ENCODE measurements at regions not wholly inside any gene's neighbourhood (a gene's known extent, or its start where the extent isn't known, plus 50 kb on each side); places are given as distances from the start of the nearest gene placed in this dataset.
A peak's percentile ranks its signal among the peaks of the same experiment; 100 is the strongest.
"Not testable (repeated sequence)": the region's sequence is repeated elsewhere in the genome, so short reads cannot be mapped to it uniquely, and the experiment has no call there.

GRCh38 chr4:183816077-183816476 lies 89.0 kb upstream of the STOX2 start:
- DNase-seq (ENCODE audit: low read depth): no peak

DNA sequence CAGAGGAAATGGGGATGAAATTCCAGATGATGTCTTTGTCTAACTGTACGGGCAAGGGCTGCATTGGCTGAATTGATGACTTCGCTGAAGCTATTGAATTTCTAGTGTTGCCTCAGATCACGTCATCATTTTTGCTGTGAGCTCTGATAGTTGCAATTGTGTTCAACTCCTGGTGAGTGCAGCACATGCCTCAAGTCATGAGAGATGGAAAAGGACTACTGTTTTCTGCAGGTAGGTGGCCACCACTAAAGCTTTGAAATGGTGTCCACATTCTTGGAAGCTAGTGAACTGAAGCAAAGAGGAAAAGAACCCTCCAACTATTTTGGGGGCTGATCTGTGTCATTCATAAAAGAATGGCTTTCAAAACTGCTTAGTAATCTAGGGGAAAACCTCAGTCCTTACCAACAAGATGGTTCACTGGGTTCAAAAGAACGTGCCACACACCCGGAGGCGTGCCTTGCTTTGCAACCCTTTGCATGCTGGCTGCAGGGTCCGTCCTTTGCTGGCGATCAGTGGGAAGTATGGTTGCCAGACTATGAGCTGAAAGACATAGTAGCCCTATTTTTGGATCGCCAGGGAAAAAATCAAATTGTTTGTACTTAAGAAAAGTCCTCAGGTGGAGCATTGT lies 88.1 kb upstream of the STOX2 start:
- DNase-seq (ENCODE audit: low read depth): no peak

- not testable (repeated sequence) for DNase-seq (ENCODE audit: low read depth)
Measured at GRCh38 chr4:183818591-183818990, 86.5 kb upstream of the STOX2 start.

DNA sequence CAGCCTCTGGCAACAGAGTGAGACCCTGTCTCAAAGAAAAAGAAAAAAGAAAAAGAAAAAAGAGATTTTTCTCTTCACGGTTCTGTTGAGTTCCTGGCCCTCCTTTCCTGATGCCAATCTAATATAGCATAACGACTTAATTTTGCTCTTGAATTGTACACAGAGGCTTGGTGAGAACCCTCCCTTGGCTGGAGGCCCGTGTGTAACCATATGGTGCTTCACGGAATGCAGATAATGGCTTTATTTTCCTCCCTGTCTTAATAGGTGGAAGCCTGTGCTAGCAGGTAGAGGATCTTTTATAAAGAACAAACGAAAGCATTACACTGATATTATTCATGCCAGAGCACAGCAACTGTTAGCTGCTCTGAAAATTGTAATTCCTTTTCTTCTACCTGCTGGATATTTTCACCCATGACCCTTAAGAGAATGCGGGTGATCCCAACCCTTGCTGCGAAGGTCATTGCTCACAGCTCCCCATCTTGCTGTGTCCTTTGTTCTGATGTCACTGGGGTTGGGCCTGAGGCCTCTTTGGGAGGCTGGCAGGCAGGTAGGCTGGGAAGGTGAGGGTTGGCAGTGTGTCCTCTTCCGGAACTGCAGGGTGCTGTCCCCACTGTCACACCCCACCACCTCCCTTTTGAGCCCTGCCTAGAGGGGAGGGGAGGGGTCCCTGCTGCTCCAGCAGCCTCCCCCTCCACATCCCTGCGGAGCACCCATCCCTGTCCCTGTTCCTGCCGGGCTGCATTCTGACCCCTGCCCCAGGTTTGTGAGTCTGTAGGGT lies 83.8 kb upstream of the STOX2 start:
- DNase-seq (ENCODE audit: low read depth): no peak

DNA sequence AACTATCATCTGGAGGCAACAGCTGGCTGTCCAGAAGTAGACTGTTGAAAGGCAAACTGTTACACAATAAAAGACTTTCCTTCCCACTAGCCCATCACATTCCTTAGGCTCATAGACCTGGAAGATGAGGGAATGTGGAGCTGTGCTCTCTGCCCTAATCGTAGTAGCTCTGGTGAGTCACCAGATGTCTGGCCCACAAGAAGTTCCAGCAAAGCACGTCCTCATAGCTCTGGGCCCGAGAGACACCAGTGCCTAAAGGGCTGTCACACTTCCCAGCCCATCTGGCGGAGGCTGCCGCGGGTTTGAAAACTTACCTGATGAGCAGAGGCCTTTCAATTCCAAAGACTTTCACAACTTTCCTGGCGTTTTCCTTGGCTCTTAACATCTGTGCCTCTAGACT lies 81.7 kb upstream of the STOX2 start:
- no peak for DNase-seq (ENCODE audit: low read depth)

DNA sequence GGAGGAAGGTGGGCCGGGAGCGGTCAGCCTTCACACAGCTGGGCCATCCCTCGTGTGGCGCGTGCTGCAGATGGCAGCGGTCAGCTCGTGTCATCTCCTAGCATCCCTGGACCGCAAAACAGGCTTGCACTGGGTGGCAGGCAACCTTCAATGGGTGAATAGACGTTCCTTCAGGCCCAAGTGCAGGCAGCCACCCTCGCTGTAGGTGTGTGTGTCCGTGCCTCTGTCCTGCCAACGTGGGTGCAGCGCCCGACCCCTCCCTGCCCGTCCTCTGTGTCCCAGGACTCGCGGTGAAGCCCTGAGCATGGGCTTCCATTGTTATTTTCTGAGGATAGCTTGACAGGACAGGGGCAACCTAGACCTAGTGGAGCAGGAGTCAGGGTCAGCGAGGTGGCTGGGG lies 79.8 kb upstream of the STOX2 start:
- no peak for DNase-seq (ENCODE audit: low read depth)

GRCh38 chr4:183826461-183826860 lies 78.6 kb upstream of the STOX2 start:
- no peak for DNase-seq (ENCODE audit: low read depth)

GRCh38 chr4:183828125-183828524 lies 77.0 kb upstream of the STOX2 start:
- no peak for DNase-seq (ENCODE audit: low read depth)

GRCh38 chr4:183828839-183829238 lies 76.3 kb upstream of the STOX2 start:
- DNase-seq (ENCODE audit: low read depth): no peak

- no peak for DNase-seq (ENCODE audit: low read depth)
Measured at GRCh38 chr4:183830438-183830985, 74.6 kb upstream of the STOX2 start.

- DNase-seq (ENCODE audit: low read depth): no peak
Measured at GRCh38 chr4:183831026-183831446, 74.1 kb upstream of the STOX2 start.

DNA sequence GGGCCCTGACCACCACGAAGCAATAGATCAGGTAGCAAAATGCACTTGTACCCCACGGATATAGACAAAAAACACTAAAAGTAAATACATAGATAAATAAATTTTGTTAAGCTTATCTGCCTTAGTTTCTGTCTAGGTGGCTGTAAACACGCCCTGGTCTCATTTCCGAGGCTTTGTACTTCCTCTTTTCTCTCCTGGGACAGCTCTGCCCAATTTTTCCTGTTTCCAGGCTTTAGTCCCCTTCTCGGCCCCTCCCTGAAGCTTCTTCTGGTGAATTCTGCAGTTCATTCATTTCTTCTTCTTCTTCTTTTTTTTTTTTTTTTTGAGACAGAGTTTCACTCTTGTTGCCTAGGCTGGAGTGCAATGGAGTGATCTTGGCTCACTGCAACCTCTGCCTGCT lies 73.4 kb upstream of the STOX2 start:
- no peak for DNase-seq (ENCODE audit: low read depth)

- DNase-seq (ENCODE audit: low read depth): no peak
Measured at GRCh38 chr4:183832776-183833450, 72.2 kb upstream of the STOX2 start.

GRCh38 chr4:183834252-183834651 lies 70.9 kb upstream of the STOX2 start:
- no peak for DNase-seq (ENCODE audit: low read depth)

- DNase-seq (ENCODE audit: low read depth): no peak
Measured at GRCh38 chr4:183837222-183837621, 67.9 kb upstream of the STOX2 start.

DNA sequence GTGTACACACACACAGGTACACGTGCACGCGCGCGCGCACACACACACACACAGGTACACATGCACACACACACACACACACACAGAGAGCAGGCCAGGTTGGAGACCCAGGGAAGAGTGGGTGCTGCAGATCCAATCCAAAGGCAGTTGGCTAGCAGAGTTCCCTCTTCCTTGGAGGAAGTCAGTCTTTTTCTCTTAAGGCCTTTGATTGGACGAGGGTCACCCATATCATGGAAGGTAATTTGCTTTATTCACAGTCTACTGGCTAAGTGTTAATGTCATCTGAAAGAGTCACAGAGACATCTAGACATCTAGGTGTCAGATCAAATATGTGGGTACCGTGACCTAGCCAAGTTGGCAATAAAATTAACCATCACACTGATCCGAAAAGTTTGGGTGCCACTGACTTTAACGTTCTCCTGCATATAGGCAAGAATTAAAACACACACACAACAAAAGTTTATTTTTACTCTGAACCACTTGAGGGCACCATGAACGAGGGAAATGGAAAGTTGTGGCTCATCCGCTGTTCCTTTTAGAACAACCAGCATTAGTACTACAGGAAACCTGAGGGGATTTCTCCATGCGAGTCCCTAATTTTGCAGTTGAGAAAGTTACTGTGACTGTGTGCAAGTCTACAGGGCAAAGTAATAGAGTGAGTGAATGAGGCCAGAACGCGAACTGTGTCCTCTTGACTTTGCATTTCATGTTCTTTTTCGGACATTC lies 66.0 kb upstream of the STOX2 start:
- DNase-seq (ENCODE audit: low read depth): no peak

- DNase-seq (ENCODE audit: low read depth): peak; percentile 49
Measured at GRCh38 chr4:183840311-183840710, 64.8 kb upstream of the STOX2 start.

- DNase-seq (ENCODE audit: low read depth): no peak
Measured at GRCh38 chr4:183841001-183841400, 64.1 kb upstream of the STOX2 start.

- DNase-seq (ENCODE audit: low read depth): no peak
Measured at GRCh38 chr4:183842129-183842528, 63.0 kb upstream of the STOX2 start.

GRCh38 chr4:183843248-183843671 lies 61.8 kb upstream of the STOX2 start:
- no peak for DNase-seq (ENCODE audit: low read depth)

DNA sequence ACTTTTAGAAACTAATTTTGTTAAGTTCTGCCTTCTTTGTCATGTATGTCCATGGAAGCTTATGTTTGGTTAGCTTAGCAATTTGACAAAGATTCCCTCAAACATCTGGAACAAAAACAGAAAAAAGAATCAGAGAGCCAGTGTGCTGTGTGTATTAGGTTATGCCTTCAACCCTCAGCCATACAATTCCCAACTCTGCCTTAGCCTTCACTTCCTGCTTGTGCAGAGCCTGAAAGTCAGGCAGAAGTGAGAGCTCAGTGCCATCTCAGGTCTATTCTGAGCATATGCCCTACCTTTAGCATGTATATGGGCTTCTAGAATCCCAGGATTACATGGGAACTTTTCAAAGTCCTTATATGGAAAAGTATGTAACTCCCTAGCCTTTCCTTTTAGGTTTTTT lies 58.2 kb upstream of the STOX2 start:
- no peak for DNase-seq (ENCODE audit: low read depth)

GRCh38 chr4:183848805-183849204 lies 56.3 kb upstream of the STOX2 start:
- no peak for DNase-seq (ENCODE audit: low read depth)

Measured in stimulated activated CD8-positive, alpha-beta memory T cell treated with anti-CD3 and anti-CD28 coated beads, Interleukin-4, amount 100 ng/mL, for 24 hours (primary cell).